DOHH2 (cell line): ENCODE measurements at regions not wholly inside any gene's neighbourhood (a gene's known extent, or its start where the extent isn't known, plus 50 kb on each side); places are given as distances from the start of the nearest gene placed in this dataset.

ENCODE experiments used
- H3F3A ChIP-seq: fragments of 200-600 bp; sonication (generic), shearing (Covaris generic); 2 replicates; pipeline ENCODE4 v1.6.0; 2016; ENCODE audit warnings: antibody characterized with exemption, mild to moderate bottlenecking; ENCODE audit not compliant: control insufficient read depth, insufficient read depth
- H3K27ac ChIP-seq: fragments of 200-600 bp; sonication (generic); 2 replicates; pipeline ENCODE4 v1.5.1; 2014; ENCODE audit warnings: low read depth, mild to moderate bottlenecking, low read length, moderate library complexity
- H3K27me3 ChIP-seq: fragments of 200-600 bp; sonication (generic); 2 replicates; pipeline ENCODE4 v1.6.1; 2014; ENCODE audit warnings: mild to moderate bottlenecking, low read length, mixed read lengths; ENCODE audit not compliant: control insufficient read depth
- H3K36me3 ChIP-seq: fragments of 200-600 bp; sonication (generic); 2 replicates; pipeline ENCODE4 v1.6.1; 2014; ENCODE audit warnings: mild to moderate bottlenecking, low read length, moderate library complexity, mixed read lengths; ENCODE audit not compliant: control insufficient read depth
- H3K4me1 ChIP-seq: fragments of 200-600 bp; sonication (generic); 2 replicates; pipeline ENCODE4 v1.6.1; 2014; ENCODE audit warnings: mild to moderate bottlenecking, low read length, mixed read lengths; ENCODE audit not compliant: control insufficient read depth
- H3K4me2 ChIP-seq: fragments of 200-600 bp; sonication (generic); 2 replicates; pipeline ENCODE4 v1.6.0; 2014; ENCODE audit warnings: mild to moderate bottlenecking, low read length, moderate library complexity
- H3K4me3 ChIP-seq: fragments of 200-600 bp; sonication (generic); 2 replicates; pipeline ENCODE4 v1.5.1; 2014; ENCODE audit warnings: mild to moderate bottlenecking, low read length, mixed read lengths
- H3K79me2 ChIP-seq: fragments of 200-600 bp; sonication (generic); 2 replicates; pipeline ENCODE4 v1.6.1; 2014; ENCODE audit warnings: mild to moderate bottlenecking, low read length, mixed read lengths; ENCODE audit not compliant: control insufficient read depth
- H3K9me2 ChIP-seq: fragments of 200-600 bp; sonication (generic); replicated peaks from 2 replicates; pipeline ENCODE4 v1.6.1; 2014; ENCODE audit warnings: mild to moderate bottlenecking, low read length, mixed read lengths; ENCODE audit not compliant: control insufficient read depth
- H3K9me3 ChIP-seq: fragments of 200-600 bp; sonication (generic); 2 replicates; pipeline ENCODE4 v1.6.1; 2014; ENCODE audit warnings: antibody characterized with exemption, low read length, mixed read lengths; ENCODE audit not compliant: control insufficient read depth, insufficient read depth
- H4K20me1 ChIP-seq: fragments of 200-600 bp; sonication (generic); 2 replicates; pipeline ENCODE4 v1.6.0; 2014; ENCODE audit warnings: low read depth, mild to moderate bottlenecking, antibody characterized with exemption, low read length, moderate library complexity; ENCODE audit not compliant: control insufficient read depth, insufficient read depth
- CTCF ChIP-seq: fragments of 200-600 bp; sonication (generic); IDR thresholded peaks from one replicate; pipeline ENCODE4 v1.5.1; 2014; ENCODE audit warnings: antibody characterized with exemption, mild to moderate bottlenecking, low read depth, low read length; ENCODE audit not compliant: poor library complexity, severe bottlenecking
- EZH2phosphoT487 ChIP-seq: fragments of 200-600 bp; sonication (generic); IDR thresholded peaks from 2 replicates; pipeline ENCODE4 v1.6.1; 2017; ENCODE audit warnings: borderline replicate concordance, mild to moderate bottlenecking, antibody characterized with exemption, low read length, moderate library complexity, mixed read lengths

GRCh38 chr7:21024485-21024867 lies 237.8 kb upstream of the SP8 start:
- H3K4me1 ChIP-seq = no peaks in the 10 kb centered on the region
- H3K9me2 ChIP-seq = no peaks in the 10 kb centered on the region
- no peak overlapping the region for H3K4me2 ChIP-seq
- H3K36me3 ChIP-seq = no peaks in the 10 kb centered on the region
- no peaks in the 10 kb centered on the region for H3K9me3 ChIP-seq
- no peaks in the 10 kb centered on the region for H4K20me1 ChIP-seq
- H3K27me3 ChIP-seq = no peaks in the 10 kb centered on the region
- no peak overlapping the region for H3K27ac ChIP-seq
- no peak overlapping the region for H3K4me3 ChIP-seq
- H3F3A ChIP-seq = no peaks in the 10 kb centered on the region
- TF ChIP-seq CTCF = no peak
- TF ChIP-seq EZH2phosphoT487 = no peak
- no peaks in the 10 kb centered on the region for H3K79me2 ChIP-seq

GRCh38 chr7:21028186-21028585 lies 241.5 kb upstream of the SP8 start:
- Histone ChIP-seq H3K4me2 (no peak overlapping the region), H3K36me3 (no peaks in the 10 kb centered on the region), H3K27me3 (no peaks in the 10 kb centered on the region), H3K79me2 (no peaks in the 10 kb centered on the region), H3K9me3 (no peaks in the 10 kb centered on the region), H3K4me1 (no peaks in the 10 kb centered on the region), H3F3A (no peaks in the 10 kb centered on the region), H3K27ac (no peak overlapping the region), H3K9me2 (no peaks in the 10 kb centered on the region), H4K20me1 (no peaks in the 10 kb centered on the region), H3K4me3 (no peak overlapping the region)
- TF ChIP-seq CTCF (no peak), EZH2phosphoT487 (no peak)

GRCh38 chr7:21028599-21028998 lies 241.9 kb upstream of the SP8 start:
- H3K9me2 ChIP-seq = no peaks in the 10 kb centered on the region
- no peaks in the 10 kb centered on the region for H3K36me3 ChIP-seq
- H3K27ac ChIP-seq = no peak overlapping the region
- no peak overlapping the region for H3K4me2 ChIP-seq
- H3F3A ChIP-seq = no peaks in the 10 kb centered on the region
- H3K4me1 ChIP-seq = no peaks in the 10 kb centered on the region
- H3K4me3 ChIP-seq = no peak overlapping the region
- no peaks in the 10 kb centered on the region for H3K27me3 ChIP-seq
- TF ChIP-seq CTCF (no peak), EZH2phosphoT487 (no peak)
- no peaks in the 10 kb centered on the region for H3K79me2 ChIP-seq
- H3K9me3 ChIP-seq = no peaks in the 10 kb centered on the region
- H4K20me1 ChIP-seq = no peaks in the 10 kb centered on the region

GRCh38 chr7:21029006-21029405 lies 242.3 kb upstream of the SP8 start:
- Histone ChIP-seq H3K79me2 (no peaks in the 10 kb centered on the region), H3K36me3 (no peaks in the 10 kb centered on the region), H3F3A (no peaks in the 10 kb centered on the region), H3K4me3 (no peak overlapping the region), H3K4me1 (no peaks in the 10 kb centered on the region), H3K9me2 (no peaks in the 10 kb centered on the region), H3K9me3 (no peaks in the 10 kb centered on the region), H3K4me2 (no peak overlapping the region), H4K20me1 (no peaks in the 10 kb centered on the region), H3K27me3 (no peaks in the 10 kb centered on the region), H3K27ac (no peak overlapping the region)
- TF ChIP-seq EZH2phosphoT487 (no peak), CTCF (no peak)
